ENCODE measurements at regions not wholly inside any gene's neighbourhood (a gene's known extent, or its start where the extent isn't known, plus 50 kb on each side); places are given as distances from the start of the nearest gene placed in this dataset.

- TF ChIP-seq POLR2A (IDR thresholded peaks at IDR 0.05): no peak
- TF ChIP-seq CTCF (IDR thresholded peaks at IDR 0.05): no peak
- no peak for TF ChIP-seq POLR2AphosphoS5 (IDR thresholded peaks at IDR 0.05)
- TF ChIP-seq EP300 (IDR thresholded peaks at IDR 0.05): no peak
Measured at GRCh38 chr7:67391168-67391567, 394.5 kb downstream of the TYW1 start.
